Kidney (tissue), 10 donors: ENCODE measurements at regions not wholly inside any gene's neighbourhood (a gene's known extent, or its start where the extent isn't known, plus 50 kb on each side); places are given as distances from the start of the nearest gene placed in this dataset.
"Not testable (repeated sequence)": the region's sequence is repeated elsewhere in the genome, so short reads cannot be mapped to it uniquely, and the experiment has no call there.

Source experiments
- DNase-seq, 5 donors: peaks; one replicate each; pipeline ENCODE4 v3.0.0-alpha.2; 2013 to 2020
- FAIRE-seq: peaks from 2 replicates; lab custom pipeline; 2012; peaks lifted over from hg19 to GRCh38; lab: Jason Lieb, UNC
- H3K27ac ChIP-seq, 2 donors: one replicate each; pipeline ENCODE4 v1.7.0; 2013; ENCODE audit warnings: low read depth in 2 of 2, low read length in 2 of 2, inconsistent platforms in 1 of 2
- H3K27me3 ChIP-seq: one replicate; pipeline ENCODE4 v1.7.1; 2013; ENCODE audit warnings: low read length, inconsistent platforms; ENCODE audit not compliant: control insufficient read depth, insufficient read depth
- H3K36me3 ChIP-seq, 3 donors: one replicate each; pipeline versions ENCODE4 v1.7.0 to v1.7.1; 2013; ENCODE audit warnings: low read length in 3 of 3, control low read depth in 1 of 3, inconsistent platforms in 1 of 3; ENCODE audit not compliant: insufficient read depth in 3 of 3, control insufficient read depth in 2 of 3
- H3K4me1 ChIP-seq, 3 donors: one replicate each; pipeline versions ENCODE4 v1.7.0 to v1.7.1; 2013; ENCODE audit warnings: low read length in 3 of 3, inconsistent platforms in 1 of 3, low read depth in 1 of 3; ENCODE audit not compliant: control insufficient read depth in 2 of 3, insufficient read depth in 2 of 3
- H3K4me3 ChIP-seq, 3 donors: one replicate each; pipeline versions ENCODE4 v1.7.0 to v1.8.1; 2013; ENCODE audit warnings: low read length in 3 of 3, control low read depth in 1 of 3, inconsistent platforms in 1 of 3
- H3K9ac ChIP-seq, 3 donors: one replicate each; pipeline versions ENCODE4 v1.7.0 to v1.7.1; 2013; ENCODE audit warnings: low read length in 3 of 3, control low read depth in 1 of 3, inconsistent platforms in 1 of 3
- H3K9me3 ChIP-seq, 3 donors: one replicate each; pipeline versions ENCODE4 v1.7.0 to v1.7.1; 2013; ENCODE audit warnings: low read length in 3 of 3, control low read depth in 1 of 3, inconsistent platforms in 1 of 3; ENCODE audit not compliant: control insufficient read depth in 2 of 3, insufficient read depth in 1 of 3
- intact Hi-C: fragments of 100-400 bp; cut with DNase I; formaldehyde crosslinking; loops from one replicate; pipeline ENCODE4 v1.11.1; 2022
- donor health status: control.
- donor health status: control.
- donor health status: DM: yes; HTN: yes; CAD: no.
- donor health status: Normal renal cell carcinoma (clear cell type).

- intact Hi-C loops, H3K27me3 ChIP-seq, FAIRE-seq, H3K27ac ChIP-seq, H3K9ac ChIP-seq, H3K36me3 ChIP-seq, DNase-seq, H3K4me3 ChIP-seq, H3K9me3 ChIP-seq, H3K4me1 ChIP-seq: not testable (repeated sequence)
These were observed 95.3 kb upstream of the POTED start for GRCh38 chr21:13514308-13514707.

- H3K36me3 ChIP-seq, H3K9me3 ChIP-seq, FAIRE-seq, H3K4me3 ChIP-seq, H3K9ac ChIP-seq, intact Hi-C loops, H3K27ac ChIP-seq, H3K4me1 ChIP-seq, H3K27me3 ChIP-seq, DNase-seq: not testable (repeated sequence)
These were observed 93.6 kb upstream of the POTED start for GRCh38 chr21:13515980-13516379.

DNA sequence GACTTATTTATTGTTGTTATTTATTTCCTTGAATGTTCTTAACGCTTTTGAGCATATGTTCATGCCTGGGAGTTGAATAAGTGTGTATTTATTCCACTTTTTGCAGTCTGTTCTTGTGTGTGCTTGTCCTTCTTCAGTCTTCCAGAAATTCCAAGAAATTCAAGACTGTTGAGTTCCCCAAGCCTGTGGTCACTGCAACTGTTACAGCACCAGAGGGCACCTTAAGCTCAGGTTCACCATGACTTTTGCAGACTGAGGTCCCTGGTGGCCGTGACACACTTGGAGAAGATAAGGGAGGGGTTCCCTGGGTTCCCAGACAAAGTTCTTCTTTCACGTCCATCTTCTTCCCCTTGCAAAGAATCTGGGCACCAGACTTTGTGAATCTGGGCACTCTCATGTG lies 89.6 kb upstream of the POTED start:
- H3K27me3 ChIP-seq, H3K9ac ChIP-seq, DNase-seq, H3K9me3 ChIP-seq, H3K36me3 ChIP-seq, H3K27ac ChIP-seq, H3K4me3 ChIP-seq, FAIRE-seq, intact Hi-C loops, H3K4me1 ChIP-seq: not testable (repeated sequence)

GRCh38 chr21:13525015-13525414 lies 84.6 kb upstream of the POTED start:
- intact Hi-C loops, H3K9me3 ChIP-seq, H3K4me3 ChIP-seq, H3K9ac ChIP-seq, H3K27me3 ChIP-seq, FAIRE-seq, H3K27ac ChIP-seq, H3K4me1 ChIP-seq, H3K36me3 ChIP-seq: not testable (repeated sequence)
- DNase-seq: peak in 1 of 5 donors; percentile 40

DNA sequence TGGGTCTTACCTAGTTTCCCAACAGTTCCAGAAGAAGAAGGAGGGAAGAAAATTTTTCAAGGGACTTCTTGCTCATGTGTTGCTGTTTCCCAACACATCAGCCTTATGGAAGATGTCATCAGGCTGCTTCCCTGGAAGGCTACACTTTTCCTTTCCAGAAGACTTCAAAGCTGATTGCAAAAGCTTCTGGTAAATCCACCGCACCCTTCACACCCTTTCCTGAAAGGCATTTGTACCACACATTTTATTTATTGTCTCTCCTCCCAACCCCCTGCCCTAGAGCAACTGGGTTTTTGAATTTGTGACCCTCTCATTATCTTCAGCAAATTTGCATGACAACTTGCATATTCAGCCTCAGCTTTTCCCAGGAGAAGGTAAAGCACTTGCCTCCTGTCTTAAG lies 80.5 kb upstream of the POTED start:
- H3K4me1 ChIP-seq, H3K4me3 ChIP-seq, H3K27me3 ChIP-seq, H3K36me3 ChIP-seq, intact Hi-C loops, H3K9ac ChIP-seq, H3K27ac ChIP-seq, FAIRE-seq, H3K9me3 ChIP-seq, DNase-seq: not testable (repeated sequence)

DNA sequence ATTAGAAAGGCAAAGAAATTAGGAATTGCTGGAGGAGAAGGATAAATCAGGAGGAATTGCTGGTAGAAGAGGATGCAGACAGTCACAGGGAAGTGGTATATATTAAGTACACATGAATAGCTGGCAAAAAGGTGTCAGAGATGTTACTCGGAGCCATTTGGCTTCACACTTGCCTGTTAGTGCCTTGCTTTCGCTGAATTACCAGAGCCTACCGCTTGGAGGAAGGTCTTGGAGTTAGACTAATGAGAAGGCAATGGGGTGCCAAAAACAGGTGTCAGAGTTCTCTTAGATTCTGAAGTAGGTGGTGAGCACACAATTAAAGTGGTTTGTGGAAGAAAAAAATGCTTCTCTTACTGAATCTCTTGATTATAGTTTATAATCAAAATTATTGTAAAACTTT lies 79.9 kb upstream of the POTED start:
- H3K36me3 ChIP-seq, H3K27ac ChIP-seq, FAIRE-seq, intact Hi-C loops, H3K4me1 ChIP-seq, H3K9ac ChIP-seq, H3K27me3 ChIP-seq, DNase-seq, H3K4me3 ChIP-seq, H3K9me3 ChIP-seq: not testable (repeated sequence)

GRCh38 chr21:13530697-13531096 lies 78.9 kb upstream of the POTED start:
- H3K27ac ChIP-seq, H3K36me3 ChIP-seq, H3K4me1 ChIP-seq, DNase-seq, intact Hi-C loops, H3K4me3 ChIP-seq, FAIRE-seq, H3K27me3 ChIP-seq, H3K9ac ChIP-seq, H3K9me3 ChIP-seq: not testable (repeated sequence)

DNA sequence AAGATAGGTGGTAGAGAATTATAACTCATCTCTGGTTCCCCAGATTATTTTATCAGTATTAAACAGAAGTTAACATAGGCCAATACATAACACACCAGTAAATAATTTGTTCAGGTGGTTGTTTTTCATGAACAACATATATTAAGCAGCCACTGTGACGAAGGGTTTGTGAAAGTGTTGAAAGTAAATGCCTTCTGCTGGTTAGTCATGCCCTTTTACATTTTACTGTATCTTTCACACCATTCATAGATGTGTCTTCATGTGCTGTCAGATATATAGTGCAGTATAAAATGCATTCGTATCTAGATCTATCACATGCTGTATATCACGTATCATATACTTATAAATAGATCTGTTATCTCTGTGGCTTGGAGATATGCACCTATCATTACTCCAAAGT lies 66.1 kb upstream of the POTED start:
- H3K36me3 ChIP-seq, H3K27me3 ChIP-seq, H3K4me1 ChIP-seq, H3K27ac ChIP-seq, intact Hi-C loops, H3K9ac ChIP-seq, DNase-seq, H3K4me3 ChIP-seq, FAIRE-seq, H3K9me3 ChIP-seq: not testable (repeated sequence)

DNA sequence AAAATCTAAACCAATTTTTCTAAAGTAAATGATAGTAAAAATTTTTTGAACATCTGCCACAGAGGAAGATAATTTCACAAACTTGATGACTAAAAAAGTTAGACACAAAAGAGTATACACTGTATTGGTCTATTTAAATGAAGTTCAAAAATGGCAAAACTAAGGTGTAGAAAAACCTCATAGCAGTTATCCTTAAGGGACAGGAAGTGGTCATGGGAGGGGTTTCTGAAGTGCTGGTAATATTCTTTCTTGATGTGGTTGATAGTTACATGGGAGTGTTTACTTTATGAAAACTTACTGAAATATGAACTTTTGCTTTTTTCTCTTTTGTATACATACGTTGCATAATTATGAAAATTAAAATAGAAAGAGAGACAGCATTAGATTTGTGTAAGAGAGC lies 64.1 kb upstream of the POTED start:
- H3K4me1 ChIP-seq, H3K27me3 ChIP-seq, DNase-seq, H3K36me3 ChIP-seq, H3K4me3 ChIP-seq, H3K9me3 ChIP-seq, H3K27ac ChIP-seq, intact Hi-C loops, H3K9ac ChIP-seq: not testable (repeated sequence)
- peak; percentile 96 for FAIRE-seq
